ENCODE measurements at regions not wholly inside any gene's neighbourhood (a gene's known extent, or its start where the extent isn't known, plus 50 kb on each side); places are given as distances from the start of the nearest gene placed in this dataset.
"Not testable (repeated sequence)": the region's sequence is repeated elsewhere in the genome, so short reads cannot be mapped to it uniquely, and the experiment has no call there.

DNA sequence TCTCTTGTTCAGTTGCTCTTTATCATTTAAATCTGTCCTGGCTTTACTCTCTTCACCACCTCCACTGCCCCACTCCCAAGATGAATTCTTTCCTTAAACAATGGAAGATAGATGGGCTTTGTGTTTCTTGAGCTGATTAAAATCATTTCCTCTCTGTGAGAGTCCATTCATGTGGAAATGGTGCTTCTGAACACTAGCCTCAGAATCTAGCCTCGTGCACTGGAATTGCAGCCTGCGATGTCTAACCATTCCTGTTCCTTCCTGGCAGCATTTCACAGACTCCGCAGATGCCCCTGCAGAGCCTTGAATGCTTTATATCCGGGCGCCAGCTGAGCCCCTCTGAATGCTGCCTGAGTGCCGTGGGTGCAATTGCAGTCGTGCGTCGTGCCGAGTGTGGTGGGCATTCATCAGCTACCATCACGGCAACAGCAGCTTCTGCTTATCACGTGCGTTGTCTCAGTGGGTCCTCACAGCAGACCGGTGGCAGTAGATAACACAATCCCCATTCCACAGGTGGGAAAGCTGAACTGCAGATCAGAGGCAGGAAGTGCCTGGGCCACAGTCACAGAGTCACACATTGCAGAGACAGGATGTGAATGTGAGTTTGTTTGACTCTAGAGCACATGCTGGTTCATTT, 172.8 kb upstream of the WSCD1 start:
- Histone ChIP-seq H3K9me3 (ENCODE audit: low read depth, low read length) (no peaks in the 10 kb centered on the region), H3K27ac (no peak overlapping the region), H3K36me3 (ENCODE audit: insufficient read depth, low read length) (no peaks in the 10 kb centered on the region), H3K9ac (ENCODE audit: insufficient read length) (no peak overlapping the region), H3K4me3 (no peak overlapping the region)
- DNase-seq (ENCODE audit: low read depth, low spot score) = no peak
- TF ChIP-seq POLR2AphosphoS5 (IDR thresholded peaks at IDR 0.05; ENCODE audit: borderline replicate concordance, low read depth, low read length) (no peak), EZH2 (IDR thresholded peaks at IDR 0.05) (no peak), FOXP2 (optimal IDR thresholded peaks at IDR 0.05; ENCODE audit: control extremely low read depth, extremely low read length, insufficient read depth) (no peak)

DNA sequence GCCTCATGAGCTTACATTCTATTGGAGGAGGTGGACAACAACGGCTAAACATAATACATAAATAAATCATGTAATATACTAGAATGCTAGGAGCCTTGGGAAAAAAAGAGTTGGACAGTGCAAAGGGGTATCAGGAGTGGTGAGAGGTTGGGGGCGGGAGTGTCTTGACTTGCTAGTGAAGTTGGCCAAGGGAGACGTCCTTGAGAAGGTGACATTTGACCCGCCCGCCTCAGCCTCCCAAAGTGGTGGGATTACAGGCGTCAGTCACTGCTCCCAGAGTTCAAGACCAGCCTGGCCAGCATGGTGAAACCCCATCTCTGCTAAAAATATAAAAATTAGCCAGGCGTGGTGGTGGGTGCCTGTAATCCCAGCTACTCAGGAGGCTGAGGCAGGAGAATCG, 172.2 kb upstream of the WSCD1 start:
- H3K4me3 ChIP-seq; DNase-seq (ENCODE audit: low read depth, low spot score); H3K27ac ChIP-seq; H3K36me3 ChIP-seq (ENCODE audit: insufficient read depth, low read length); H3K9ac ChIP-seq (ENCODE audit: insufficient read length); H3K9me3 ChIP-seq (ENCODE audit: low read depth, low read length): not testable (repeated sequence)

- H3K9me3 ChIP-seq (ENCODE audit: low read depth, low read length) = no peaks in the 10 kb centered on the region
- TF ChIP-seq FOXP2 (optimal IDR thresholded peaks at IDR 0.05; ENCODE audit: control extremely low read depth, extremely low read length, insufficient read depth) (no peak), POLR2AphosphoS5 (IDR thresholded peaks at IDR 0.05; ENCODE audit: borderline replicate concordance, low read depth, low read length) (no peak), EZH2 (IDR thresholded peaks at IDR 0.05) (no peak)
- H3K27ac ChIP-seq = no peak overlapping the region
- no peak for DNase-seq (ENCODE audit: low read depth, low spot score)
- H3K9ac ChIP-seq (ENCODE audit: insufficient read length) = no peak overlapping the region
- no peak overlapping the region for H3K4me3 ChIP-seq
- no peaks in the 10 kb centered on the region for H3K36me3 ChIP-seq (ENCODE audit: insufficient read depth, low read length)
Measured at GRCh38 chr17:5898406-5898805, 171.8 kb upstream of the WSCD1 start.

DNA sequence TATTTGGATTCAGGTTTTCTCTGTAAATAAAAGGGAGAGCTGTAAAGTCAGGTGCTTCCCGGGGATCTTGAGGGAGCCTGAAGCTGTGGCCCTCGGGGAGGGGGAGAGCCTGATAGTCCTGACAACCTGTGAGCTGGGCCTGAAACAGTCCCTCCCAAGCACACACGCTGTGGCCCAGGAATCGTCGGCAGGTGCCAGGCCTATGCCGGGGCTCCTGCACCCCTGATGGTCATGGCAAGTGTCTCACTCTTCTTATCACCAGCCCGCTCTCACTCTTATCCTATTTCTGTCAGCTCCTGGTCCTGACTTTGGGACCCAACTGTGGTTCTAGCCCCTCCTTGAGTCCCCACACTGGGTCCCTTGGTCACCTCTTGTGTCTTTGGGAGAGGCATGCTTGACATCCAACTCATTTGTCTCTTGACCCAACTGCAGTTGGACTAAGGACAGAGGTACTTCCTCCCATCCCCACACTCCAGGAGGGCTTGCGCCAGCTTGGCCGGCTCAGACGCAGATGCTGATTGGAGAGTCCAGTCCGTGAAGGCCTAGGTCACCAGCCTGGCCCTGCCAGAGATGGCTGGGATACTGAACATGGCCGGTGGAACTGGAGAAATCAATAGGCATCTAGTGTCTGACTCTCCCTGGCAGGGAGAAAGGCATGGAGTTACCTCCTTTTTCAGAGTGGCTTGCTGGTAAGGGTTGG, 170.5 kb upstream of the WSCD1 start:
- TF ChIP-seq EZH2 (IDR thresholded peaks at IDR 0.05) (no peak), POLR2AphosphoS5 (IDR thresholded peaks at IDR 0.05; ENCODE audit: borderline replicate concordance, low read depth, low read length) (no peak), FOXP2 (optimal IDR thresholded peaks at IDR 0.05; ENCODE audit: control extremely low read depth, extremely low read length, insufficient read depth) (no peak)

DNA sequence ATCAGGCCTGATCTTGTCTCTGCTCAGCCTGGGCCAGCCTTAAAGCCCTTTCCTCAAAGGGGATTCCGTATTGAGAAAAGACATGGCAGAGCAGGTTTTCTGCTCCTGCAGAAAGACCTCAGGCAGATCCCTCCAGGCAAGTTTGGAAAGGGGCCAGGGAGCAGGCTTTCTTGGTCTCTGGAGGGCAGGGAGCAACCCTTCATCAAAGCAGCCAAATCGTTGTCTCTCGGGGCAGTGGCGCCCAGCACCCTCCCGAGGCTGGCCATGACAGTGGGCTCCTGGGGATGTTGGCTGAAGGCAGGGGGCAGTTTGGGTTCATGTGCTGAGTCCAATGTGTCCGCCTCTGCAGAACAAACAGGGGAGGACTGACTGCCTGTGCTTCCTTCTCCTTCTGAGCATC, 168.4 kb upstream of the WSCD1 start:
- H3K36me3 ChIP-seq (ENCODE audit: insufficient read depth, low read length) = no peaks in the 10 kb centered on the region
- DNase-seq (ENCODE audit: low read depth, low spot score) = no peak
- H3K27ac ChIP-seq = no peak overlapping the region
- no peak overlapping the region for H3K9ac ChIP-seq (ENCODE audit: insufficient read length)
- TF ChIP-seq FOXP2 (optimal IDR thresholded peaks at IDR 0.05; ENCODE audit: control extremely low read depth, extremely low read length, insufficient read depth) (no peak), EZH2 (IDR thresholded peaks at IDR 0.05) (no peak), POLR2AphosphoS5 (IDR thresholded peaks at IDR 0.05; ENCODE audit: borderline replicate concordance, low read depth, low read length) (no peak)
- no peak overlapping the region for H3K4me3 ChIP-seq
- no peaks in the 10 kb centered on the region for H3K9me3 ChIP-seq (ENCODE audit: low read depth, low read length)

More for the DNA sequence above, 170.5 kb upstream of the WSCD1 start:
- no peaks in the 10 kb centered on the region for H3K36me3 ChIP-seq (ENCODE audit: insufficient read depth, low read length)
- H3K9me3 ChIP-seq (ENCODE audit: low read depth, low read length) = no peaks in the 10 kb centered on the region
- H3K27ac ChIP-seq = no peak overlapping the region
- H3K9ac ChIP-seq (ENCODE audit: insufficient read length) = no peak overlapping the region
- no peak overlapping the region for H3K4me3 ChIP-seq
- no peak for DNase-seq (ENCODE audit: low read depth, low spot score)

DNA sequence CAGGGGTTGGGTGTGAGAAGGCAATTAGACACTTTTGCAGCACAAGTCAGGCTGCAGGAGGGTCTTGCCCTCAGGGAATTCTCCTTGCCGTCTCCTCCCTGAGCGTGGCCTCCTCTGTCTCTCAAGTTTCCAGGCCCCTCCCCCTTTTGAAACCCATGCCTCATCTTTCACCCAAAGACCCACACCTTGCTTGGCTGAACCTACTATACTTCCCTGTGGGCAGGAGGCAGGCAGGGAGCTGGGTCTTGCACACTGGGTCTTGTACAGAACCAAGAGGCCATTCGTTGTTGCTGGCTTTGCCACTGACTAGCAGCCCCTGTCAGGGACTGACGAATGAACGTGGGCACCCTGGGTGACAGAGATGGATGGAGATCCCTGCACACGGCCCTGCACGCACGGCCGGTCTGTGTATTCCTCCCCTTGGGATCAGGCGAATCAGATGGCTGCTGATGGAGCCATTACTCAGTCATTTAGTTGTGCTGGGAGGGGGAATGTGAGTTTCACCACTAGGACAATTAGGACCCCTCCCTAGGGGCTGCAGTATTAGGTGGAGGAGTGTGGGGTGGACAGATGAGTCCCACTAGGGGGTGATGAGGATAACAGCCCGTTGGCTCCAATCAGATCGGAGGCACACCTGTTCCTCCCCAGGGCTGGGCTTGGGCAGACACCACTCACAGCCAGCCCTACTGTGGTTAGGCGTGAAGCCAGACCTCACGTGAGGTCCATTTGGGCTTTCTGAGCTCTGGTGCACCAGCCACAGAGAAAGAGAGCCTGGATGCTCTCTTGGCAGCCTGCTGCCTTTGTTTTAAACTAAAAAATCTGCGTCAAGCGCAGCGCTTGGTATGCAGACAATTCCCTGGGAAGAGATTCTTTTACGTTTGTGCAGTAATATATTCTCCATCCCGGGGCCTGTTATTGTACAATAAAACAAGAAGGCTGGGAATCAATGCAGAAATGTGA, 167.7 kb upstream of the WSCD1 start:
- H3K27ac ChIP-seq = no peak overlapping the region
- H3K36me3 ChIP-seq (ENCODE audit: insufficient read depth, low read length) = no peaks in the 10 kb centered on the region
- no peak overlapping the region for H3K4me3 ChIP-seq
- DNase-seq (ENCODE audit: low read depth, low spot score) = no peak
- no peaks in the 10 kb centered on the region for H3K9me3 ChIP-seq (ENCODE audit: low read depth, low read length)
- no peak for TF ChIP-seq POLR2AphosphoS5 (IDR thresholded peaks at IDR 0.05; ENCODE audit: borderline replicate concordance, low read depth, low read length)
- no peak for TF ChIP-seq FOXP2 (optimal IDR thresholded peaks at IDR 0.05; ENCODE audit: control extremely low read depth, extremely low read length, insufficient read depth)
- no peak for TF ChIP-seq EZH2 (IDR thresholded peaks at IDR 0.05)
- H3K9ac ChIP-seq (ENCODE audit: insufficient read length) = no peak overlapping the region

DNA sequence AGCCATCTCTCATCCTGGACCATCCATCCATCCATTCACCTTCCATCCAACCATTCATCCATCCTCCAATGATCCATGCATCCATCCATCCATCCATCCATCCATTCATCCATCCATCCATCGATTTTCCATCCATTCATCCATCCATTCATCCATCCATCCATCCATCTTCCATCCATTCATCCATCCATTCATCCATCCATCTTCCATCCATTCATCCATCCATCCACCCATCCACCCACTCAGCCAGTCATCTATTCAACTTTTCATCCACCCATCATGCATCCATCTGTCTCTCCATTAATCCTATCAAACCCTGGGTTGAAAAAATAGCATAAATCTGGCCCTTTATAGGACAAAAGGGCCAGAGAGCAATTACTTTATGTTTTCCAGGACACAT, 158.3 kb upstream of the WSCD1 start:
- H3K36me3 ChIP-seq (ENCODE audit: insufficient read depth, low read length) = no peaks in the 10 kb centered on the region
- H3K4me3 ChIP-seq = no peak overlapping the region
- no peak overlapping the region for H3K27ac ChIP-seq
- H3K9ac ChIP-seq (ENCODE audit: insufficient read length) = no peak overlapping the region
- no peak for TF ChIP-seq EZH2 (IDR thresholded peaks at IDR 0.05)
- no peak for TF ChIP-seq POLR2AphosphoS5 (IDR thresholded peaks at IDR 0.05; ENCODE audit: borderline replicate concordance, low read depth, low read length)
- no peak for TF ChIP-seq FOXP2 (optimal IDR thresholded peaks at IDR 0.05; ENCODE audit: control extremely low read depth, extremely low read length, insufficient read depth)
- H3K9me3 ChIP-seq (ENCODE audit: low read depth, low read length) = no peaks in the 10 kb centered on the region
- no peak for DNase-seq (ENCODE audit: low read depth, low spot score)

GRCh38 chr17:5913032-5913531, 157.1 kb upstream of the WSCD1 start:
- Histone ChIP-seq H3K4me3 (no peak overlapping the region), H3K9me3 (ENCODE audit: low read depth, low read length) (no peaks in the 10 kb centered on the region), H3K27ac (no peak overlapping the region), H3K36me3 (ENCODE audit: insufficient read depth, low read length) (no peaks in the 10 kb centered on the region), H3K9ac (ENCODE audit: insufficient read length) (no peak overlapping the region)
- TF ChIP-seq FOXP2 (optimal IDR thresholded peaks at IDR 0.05; ENCODE audit: control extremely low read depth, extremely low read length, insufficient read depth) (no peak), POLR2AphosphoS5 (IDR thresholded peaks at IDR 0.05; ENCODE audit: borderline replicate concordance, low read depth, low read length) (no peak), EZH2 (IDR thresholded peaks at IDR 0.05) (no peak)
- no peak for DNase-seq (ENCODE audit: low read depth, low spot score)

Data from SK-N-MC (cell line).